Umbilical cord (tissue), 1 donor: ENCODE measurements at regions not wholly inside any gene's neighbourhood (a gene's known extent, or its start where the extent isn't known, plus 50 kb on each side); places are given as distances from the start of the nearest gene placed in this dataset.
A peak's percentile ranks its signal among the peaks of the same experiment; 100 is the strongest.
"Not testable (repeated sequence)": the region's sequence is repeated elsewhere in the genome, so short reads cannot be mapped to it uniquely, and the experiment has no call there.

ENCODE experiments used
- DNase-seq: peaks from one replicate; pipeline ENCODE4 v3.0.0-alpha.2; 2015; ENCODE audit warnings: low spot score

DNA sequence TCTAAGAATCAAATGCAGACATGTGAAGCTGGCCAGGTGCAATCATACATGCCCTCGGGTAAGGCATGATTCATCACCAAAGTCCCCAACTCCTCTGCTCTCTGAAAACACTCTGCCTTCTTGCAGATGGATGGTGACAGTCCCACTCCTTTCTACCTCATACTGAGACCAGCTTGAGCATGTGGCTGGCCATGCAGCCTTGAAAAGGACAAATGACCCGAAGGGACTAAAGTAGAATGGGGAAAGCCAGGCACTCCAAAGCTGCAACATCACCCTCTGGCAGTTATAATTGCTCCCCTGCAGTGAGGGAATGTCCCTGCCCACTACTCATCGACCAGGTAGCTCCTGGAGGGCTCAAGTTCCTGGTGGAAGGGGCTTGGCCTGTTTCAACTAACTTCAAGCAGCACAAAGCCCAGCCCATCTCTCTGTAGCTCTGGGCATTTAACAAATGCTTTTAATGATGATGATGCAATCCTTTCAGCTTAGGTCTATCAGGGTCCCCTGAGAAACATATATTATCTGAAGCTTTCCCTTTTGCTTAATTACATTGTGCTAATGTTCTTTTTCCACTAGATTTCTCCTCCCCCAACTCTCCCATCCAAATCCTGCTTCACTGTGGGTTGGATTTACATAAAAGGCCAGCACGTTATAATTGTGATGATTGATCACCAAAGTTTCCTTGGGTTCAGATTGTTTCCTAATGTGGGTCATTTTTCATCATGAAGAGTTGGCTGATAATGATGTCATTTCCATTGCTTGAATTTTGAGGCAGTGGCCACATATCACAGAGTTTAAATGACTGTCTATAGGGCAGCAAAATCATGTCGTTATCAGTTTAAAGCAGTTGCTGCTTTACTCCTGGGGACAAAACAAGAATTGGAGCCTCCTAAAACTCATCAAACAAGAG, 436.5 kb upstream of the SLC30A5 start:
- no peak for DNase-seq

DNA sequence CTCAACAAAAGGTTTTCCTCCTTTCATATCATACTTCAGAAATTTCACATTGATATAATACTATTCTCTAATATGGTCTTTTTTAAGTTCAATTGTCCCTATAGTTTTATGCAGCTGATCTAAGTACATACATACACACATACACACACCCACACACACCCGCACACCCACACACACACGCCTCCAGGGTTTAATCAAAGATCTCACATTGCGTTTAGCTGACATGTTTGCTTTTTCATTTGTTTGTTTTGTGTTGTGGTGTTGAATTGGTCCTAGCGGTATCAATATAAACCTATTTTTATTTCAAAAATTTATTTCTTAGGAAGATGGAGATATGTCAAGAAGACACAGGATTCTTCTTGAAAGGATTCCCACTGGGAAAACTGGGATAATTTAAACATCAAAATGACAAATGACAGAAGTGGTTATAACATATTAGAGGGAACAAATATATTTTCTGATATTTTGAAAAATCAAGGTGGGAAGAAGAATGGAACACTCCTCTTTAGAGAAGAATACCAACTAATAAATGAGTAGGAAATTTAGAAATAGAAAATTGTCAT, 434.9 kb upstream of the SLC30A5 start:
- no peak for DNase-seq

DNA sequence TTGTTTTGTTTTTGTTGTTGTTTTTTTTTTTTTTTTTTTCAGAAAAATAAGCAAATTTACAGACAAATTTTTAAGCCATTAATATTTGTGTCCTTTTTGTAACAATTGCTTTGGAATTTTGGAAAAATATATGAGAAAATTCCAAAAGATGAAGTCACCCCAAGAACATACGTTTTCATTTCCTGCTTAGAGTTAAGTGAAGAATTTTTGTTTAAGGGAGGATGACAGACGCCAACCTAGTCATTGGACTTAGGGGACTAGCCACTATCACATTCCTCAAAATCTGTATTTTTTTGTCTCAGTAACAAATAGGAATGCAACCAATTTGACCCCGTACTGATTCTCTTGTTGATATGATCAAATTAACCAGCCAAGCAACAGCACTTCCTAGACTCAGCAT, 433.9 kb upstream of the SLC30A5 start:
- no peak for DNase-seq

DNA sequence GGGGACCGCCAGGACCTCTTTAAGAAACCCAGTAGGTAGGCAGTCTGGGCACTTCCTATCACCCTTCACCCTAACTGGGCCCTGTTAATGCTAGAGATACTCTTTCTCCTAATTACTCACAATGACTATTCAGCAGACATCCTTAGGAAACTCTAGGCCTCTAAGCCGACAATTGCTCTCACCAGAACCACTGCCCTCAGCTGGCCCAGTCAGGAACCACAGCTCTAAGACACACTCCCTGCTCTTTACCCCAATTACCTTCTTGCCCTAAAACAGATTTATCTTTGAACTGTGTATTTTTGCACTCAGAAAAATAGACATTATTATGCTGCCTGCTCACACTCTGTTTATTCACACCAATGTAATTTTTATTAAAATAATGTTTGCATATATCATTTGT, 432.6 kb upstream of the SLC30A5 start:
- no peak for DNase-seq

DNA sequence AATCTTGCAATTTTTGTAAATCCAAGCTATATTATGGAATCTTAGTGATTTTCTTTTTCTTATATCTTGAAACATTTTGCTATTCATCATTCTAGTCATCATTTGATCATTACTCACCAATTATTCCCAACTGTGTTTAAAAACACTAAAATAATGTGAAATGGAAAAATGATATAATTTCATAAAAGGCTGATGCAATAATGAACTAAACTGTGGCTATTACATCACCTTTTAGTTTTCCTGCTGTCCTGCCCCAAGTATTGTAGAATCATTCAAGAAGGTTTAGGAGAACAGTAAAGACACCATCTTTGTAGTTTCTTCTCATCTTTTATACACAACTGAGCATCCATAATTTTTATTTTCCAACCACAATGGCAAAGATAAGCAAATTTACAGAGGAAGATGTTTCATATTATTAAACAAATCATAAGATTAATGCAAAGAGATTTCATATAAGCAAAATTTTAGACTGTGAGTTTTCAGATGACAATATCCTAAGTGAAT, 431.0 kb upstream of the SLC30A5 start:
- DNase-seq, result no peak

DNA sequence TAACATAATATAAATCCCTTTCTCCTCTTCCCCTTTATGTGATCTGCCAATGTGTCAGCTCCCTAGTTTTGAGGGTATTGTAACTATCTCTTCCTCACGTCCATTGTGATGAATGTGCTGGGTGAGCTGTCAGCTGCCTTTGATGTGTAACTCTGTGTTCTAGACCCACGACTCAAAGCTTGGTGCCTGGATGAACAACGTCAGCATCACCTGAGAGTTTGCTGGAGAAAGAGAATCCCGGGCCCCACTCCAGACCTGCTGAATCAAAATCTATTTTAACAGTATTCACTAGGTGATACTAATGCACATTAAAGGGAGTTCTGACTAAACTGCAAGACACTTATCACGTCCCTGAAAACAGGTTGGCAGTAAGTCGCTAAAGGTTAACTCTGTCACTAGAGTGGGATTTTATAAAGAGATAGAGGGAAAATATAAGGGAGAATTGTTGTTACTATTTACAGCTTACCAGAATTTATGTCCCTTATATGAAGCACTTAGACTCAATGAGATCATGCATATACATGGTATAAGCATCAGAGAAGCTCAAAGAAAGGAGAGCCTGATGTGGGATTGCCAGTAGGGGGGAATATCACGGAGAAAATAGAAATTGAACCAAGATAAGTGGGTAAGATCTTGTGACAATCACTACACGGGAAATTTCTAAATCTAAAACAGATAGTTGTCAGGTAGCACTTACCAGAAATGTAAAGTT, 423.8 kb upstream of the SLC30A5 start:
- DNase-seq, result no peak

DNA sequence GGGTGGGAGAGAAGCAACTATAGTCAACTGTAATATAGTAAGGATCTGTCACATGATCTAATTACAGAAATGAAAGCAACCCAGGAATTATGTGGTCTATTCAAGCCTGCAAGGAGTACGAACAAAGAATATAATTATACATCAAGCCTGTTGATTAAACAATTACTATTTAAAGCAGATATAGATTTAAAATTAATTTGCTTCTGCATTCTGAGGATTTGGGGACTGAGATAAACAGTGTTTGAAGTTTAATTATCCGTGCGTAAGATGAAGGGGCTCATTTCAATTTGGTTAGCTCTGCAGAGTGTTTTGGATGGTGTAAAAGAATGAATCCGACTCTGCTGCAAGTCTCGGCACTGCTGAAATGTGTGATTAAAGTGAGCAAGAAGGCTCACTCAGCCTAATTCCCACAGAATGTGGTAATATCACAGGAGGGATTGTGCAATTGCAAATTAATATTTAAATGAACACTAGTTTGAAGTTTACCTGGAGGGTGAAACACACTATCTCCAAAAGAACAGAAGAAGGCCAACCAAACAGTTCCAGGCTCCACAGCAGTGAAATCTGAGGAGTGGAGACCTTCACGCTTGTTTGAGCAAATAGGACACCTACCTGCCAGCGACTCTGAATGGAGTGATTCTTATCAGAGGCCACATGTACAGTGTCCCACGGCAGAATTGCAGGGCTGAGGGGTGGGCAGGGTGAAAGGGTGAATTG, 420.6 kb upstream of the SLC30A5 start:
- DNase-seq, result no peak

DNA sequence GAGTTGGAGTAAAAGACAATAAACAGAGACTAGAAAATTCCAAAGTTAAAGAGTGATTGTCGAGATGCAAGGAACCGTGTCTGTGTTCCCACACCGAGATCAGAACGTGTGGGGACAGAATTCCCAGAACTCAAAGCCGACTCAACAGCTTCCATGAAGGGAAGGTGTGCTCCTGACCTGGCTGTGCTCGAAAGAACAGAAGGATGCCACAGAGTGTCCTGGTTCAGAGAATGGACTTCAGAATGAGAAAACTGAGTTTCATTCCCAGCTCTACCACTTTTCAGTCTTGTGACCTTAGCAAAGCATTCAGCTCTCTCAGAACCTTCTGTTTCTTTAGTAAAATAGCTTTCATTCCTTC, 420.0 kb upstream of the SLC30A5 start:
- no peak for DNase-seq

DNA sequence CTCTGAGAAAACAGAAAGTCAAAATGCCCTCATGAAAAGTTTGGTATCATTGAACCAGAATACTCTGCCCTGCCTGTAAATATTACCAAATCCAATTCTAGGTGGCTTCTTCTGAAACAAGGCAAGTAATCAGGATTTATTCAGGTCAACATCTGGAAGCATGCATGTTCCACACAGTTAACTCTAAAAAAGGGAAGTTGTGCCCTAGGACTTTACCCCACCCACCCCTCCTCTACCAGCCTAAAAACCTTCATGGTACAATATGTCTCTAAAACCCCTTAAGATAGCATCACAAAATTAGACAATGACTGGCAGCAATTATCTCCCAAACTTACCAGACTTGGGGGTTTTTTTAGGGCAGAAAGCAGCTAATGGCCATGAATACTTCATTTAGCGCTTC, 414.8 kb upstream of the SLC30A5 start:
- no peak for DNase-seq

DNA sequence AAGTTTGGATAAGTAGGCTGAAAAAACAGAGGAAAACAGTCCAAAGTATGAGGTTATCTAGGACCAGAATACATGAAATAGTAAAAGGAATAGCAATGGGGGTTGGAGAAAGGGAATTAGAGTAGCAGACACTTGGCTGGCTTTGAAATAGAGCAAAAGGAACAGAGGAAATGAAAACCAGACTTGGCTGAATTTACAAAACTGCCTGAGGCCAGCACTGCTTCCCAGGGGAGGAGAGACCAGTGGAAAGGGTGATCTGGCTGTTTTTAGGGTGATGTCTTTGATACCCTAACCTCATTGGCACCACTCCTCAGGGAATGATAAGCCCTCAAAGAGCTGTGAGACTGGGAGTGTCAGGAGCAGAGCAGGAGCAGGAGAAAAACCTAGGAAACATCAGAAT, 413.4 kb upstream of the SLC30A5 start:
- DNase-seq, result peak; percentile 78

DNA sequence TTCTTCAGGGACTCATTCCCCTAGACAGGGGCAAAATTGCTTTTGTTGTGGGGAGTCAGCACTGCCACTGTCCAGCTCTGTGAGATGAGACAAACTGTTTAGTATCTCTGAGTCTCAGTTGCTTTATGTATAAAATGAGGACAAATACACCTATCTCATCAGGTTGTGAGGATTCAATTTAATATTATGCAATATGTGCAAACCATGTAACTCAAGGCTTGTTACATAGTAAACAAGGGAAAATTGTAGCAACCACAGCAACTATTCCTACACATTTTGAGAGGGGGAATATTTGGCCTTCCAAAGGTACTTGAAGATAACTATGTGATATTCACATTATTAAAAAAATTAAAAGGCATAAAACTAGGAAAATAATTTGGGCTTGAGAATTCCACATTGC, 411.9 kb upstream of the SLC30A5 start:
- DNase-seq, result no peak

DNA sequence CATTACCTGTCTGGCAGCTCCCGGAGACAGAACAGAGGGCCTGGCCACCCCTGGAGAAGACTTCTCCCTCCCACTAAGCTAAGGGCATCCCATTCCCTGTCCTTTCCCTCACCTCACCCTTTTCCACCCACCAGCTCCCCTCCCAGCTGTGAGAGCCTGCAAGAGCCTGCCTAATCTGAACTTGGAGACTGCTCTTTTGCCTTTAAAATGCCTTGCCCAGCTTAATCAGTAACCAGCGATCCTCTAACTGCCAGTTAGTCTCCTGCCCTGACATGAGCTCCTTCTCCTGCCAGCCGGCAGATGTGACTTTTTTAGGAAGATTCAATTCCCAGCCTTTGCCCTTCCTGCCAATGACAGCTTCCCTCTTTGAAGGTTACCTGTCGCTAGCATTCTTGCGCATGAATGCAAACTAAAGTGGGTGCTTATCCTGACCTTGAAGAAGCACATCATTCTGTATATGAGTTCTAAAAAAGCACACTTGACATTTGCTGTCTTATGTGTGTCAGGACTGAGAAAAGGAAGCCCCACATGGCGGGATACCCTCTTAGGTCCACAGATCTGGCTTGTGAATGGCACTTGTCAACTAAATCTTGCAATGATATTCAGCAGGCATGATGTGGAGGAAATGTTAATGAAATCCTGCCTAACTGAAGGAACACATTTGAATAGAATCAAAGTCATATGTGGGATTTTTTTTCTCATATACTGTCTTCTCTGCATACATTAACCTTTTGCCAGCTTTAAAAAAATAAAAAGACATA, 411.2 kb upstream of the SLC30A5 start:
- no peak for DNase-seq

DNA sequence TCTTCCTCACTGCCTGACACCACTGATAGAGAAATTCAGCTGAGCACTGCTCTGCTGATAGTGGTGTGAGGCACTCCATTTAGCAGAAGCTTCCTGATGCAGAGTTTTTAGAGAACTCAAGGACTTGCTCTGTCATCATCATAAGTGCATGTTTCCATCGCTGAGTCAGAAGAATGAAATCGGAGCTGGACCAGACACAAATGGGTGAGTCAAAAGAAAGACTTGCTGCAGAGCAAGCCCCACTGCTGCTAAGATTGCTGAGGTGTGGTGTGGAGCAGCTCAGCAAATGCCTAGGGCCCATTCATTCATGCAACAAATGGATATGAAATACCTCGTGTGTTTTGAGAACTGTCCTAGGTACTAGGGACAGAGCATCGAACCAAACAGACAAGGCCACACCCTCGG, 410.2 kb upstream of the SLC30A5 start:
- peak; percentile 89 for DNase-seq

DNA sequence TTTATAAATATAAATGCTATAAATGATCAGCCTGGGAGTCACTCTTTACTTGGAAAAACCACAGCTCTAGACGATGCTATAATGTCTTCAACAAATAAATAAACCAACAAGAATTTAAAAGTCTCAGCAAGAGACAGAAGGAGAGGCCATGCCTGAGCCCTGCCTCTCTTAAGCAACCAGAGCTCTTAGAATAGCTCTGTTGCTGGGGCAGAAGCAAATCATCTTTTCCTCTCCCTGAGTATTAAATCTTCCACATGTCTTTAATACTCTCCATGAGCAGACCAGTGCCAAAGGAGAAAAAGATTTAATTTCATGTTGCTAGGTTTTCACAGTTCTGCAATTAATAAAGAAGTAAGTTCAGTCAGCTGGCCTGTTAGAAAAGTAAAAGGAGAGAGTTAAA, 408.0 kb upstream of the SLC30A5 start:
- peak; percentile 62 for DNase-seq

DNA sequence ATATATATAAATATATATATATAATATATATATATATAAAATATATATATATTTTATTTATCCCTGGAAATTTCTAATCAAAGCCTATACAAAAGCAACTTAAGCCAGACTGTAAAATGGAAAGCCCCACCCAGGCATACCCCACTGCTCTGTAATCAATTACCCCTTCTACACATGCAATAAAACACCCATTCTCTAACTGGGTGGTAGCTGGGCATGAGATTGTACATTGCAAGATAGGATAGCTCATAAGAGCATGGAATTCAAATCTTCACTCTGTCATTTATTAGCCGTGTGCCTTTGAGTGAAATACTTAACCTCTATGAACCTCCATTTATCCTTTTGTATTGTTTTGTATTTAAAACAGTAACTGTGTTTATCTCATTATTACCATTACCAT, 405.3 kb upstream of the SLC30A5 start:
- DNase-seq, result no peak

DNA sequence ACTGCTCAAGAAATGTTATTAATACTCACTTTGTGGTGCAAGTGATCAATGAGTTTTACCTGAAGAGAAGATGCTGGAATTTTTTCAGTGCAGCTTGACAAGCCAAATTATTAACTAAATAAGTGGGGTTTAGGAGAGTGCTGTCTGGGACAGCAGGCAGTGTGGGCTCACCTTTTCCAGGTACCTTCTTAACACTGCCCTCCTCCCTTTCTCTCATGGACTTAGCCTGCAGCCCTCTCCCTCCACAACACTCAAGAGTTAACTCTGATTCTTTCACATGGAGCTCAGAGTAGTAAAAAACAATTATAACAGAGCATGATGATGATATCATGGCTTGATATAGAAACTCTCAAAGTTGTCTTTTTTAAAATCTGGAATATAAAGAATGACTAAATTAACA, 404.8 kb upstream of the SLC30A5 start:
- no peak for DNase-seq

DNA sequence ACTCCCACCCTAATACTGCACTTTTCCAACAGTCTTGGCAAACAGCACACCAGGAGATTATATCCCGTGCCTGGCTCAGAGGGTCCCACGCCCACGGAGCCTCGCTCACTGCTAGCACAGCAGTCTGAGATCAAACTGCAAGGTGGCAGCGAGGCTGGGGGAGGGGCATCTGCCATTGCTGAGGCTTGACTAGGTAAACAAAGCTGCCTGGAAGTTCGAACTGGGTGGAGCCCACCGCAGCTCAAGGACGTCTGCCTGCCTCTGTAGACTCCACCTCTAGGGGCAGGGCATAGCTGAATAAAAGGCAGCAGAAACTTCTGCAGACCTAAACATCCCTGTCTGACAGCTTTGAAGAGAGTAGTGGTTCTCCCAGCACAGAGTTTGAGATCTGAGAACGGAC, 401.9 kb upstream of the SLC30A5 start:
- not testable (repeated sequence) for DNase-seq

DNA sequence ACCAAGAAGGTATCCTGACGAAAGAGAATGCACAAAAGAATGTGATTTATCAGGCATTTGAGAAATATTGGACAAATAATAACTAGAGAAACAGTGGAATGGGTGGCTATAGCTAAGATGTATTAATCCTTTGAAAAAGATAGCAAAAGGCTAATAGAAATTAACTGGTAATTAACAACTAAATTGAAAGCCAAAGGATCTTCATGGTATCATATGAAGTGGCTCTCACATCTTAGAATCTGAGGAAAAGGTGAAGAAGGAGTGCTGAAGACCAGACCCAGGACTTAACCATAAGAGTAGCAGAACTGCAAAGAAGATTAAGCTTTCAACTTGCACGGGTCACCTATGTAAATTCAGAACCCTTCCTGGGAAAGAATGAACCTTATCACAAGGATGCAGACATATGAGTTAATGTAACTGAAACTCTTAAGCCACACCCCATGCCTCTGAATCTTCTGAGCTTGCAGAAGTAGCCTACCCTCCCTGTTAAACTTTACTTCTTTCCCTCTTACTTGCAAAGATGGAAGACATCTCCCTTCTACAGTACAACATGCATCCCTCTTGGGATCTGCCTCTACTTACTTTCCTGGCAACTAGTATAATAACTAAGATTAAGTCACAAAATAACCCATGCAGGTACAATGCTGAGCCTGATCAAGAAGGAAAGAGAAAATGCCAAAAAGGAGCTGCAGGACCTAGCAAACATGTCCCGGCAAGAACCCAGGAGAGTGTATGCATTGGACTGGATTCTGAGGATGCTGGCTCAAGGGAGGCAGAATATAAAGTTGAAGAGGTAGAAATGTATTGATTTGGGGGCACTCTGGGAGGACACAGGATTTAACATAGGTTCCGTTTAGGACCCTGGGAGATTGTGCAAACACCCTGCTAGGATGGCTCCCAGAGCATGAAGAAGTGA, 395.5 kb upstream of the SLC30A5 start:
- no peak for DNase-seq

DNA sequence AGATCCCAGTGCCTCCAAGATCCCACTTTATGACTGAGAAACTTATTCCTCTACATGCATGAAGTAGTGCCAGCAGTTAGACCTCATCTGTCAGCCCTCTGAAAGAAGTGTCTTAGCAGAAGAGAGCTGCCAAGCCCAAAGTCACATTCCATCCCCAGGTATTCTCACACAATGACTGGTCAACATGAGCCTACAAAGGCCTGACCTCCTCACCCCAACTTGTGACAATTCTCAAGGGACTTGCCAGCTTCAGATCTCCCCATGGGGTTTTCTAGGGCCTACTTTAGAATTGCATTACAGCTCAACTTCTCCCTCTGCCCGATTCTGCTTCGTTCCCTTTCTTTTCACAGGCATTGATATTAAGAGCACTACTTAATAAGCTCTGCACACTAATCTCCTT, 393.8 kb upstream of the SLC30A5 start:
- DNase-seq, result no peak

DNA sequence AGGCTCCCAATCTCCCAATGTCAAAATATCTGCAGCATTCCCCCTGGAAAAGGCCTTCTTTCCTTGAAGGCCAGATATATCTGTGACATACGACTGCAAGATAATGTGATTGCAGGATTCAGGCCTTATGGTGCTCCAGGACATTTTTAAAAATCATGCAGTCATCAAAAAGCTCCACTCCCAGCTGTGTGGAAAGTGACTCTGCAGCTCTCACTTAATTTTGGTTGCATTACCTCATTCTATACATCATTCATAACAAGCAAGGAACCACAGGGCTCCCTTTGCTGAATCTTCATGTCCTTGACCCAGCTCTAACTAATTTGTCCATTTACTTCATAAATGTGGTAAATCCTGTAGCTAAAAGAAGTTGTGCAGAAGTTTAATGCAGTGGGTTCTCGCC, 386.2 kb upstream of the SLC30A5 start:
- no peak for DNase-seq
